Upper lobe of left lung (tissue), 6 donors: ENCODE measurements at regions not wholly inside any gene's neighbourhood (a gene's known extent, or its start where the extent isn't known, plus 50 kb on each side); places are given as distances from the start of the nearest gene placed in this dataset.

Source experiments
- ATAC-seq, 2 donors: fragments of 200-7000 bp; cut with Tn5 transposase; one replicate each; pipeline ENCODE4 v1.9.1; 2022; ENCODE audit warnings: mild to moderate bottlenecking in 2 of 2, moderate library complexity in 2 of 2; ENCODE audit not compliant: low FRiP score in 2 of 2
- DNase-seq, 2 donors: peaks; one replicate each; pipeline ENCODE4 v3.0.0-alpha.2; 2019 to 2020
- H3K27ac ChIP-seq, 4 donors: fragments of 200-600 bp; sonication (generic); one replicate each; pipeline ENCODE4 v1.5.1; 2016 to 2019
- H3K27me3 ChIP-seq, 4 donors: fragments of 200-600 bp; sonication (generic); one replicate each; pipeline ENCODE4 v1.5.1; 2017 to 2019
- H3K36me3 ChIP-seq, 4 donors: fragments of 200-600 bp; sonication (generic); one replicate each; pipeline ENCODE4 v1.5.1; 2016 to 2019
- H3K4me1 ChIP-seq, 4 donors: fragments of 200-600 bp; sonication (generic); one replicate each; pipeline ENCODE4 v1.5.1; 2018 to 2019
- H3K4me3 ChIP-seq, 4 donors: fragments of 200-600 bp; sonication (generic); one replicate each; pipeline ENCODE4 v1.5.1; 2017 to 2019; ENCODE audit warnings: mild to moderate bottlenecking in 2 of 4, moderate library complexity in 1 of 4
- H3K9me3 ChIP-seq, 4 donors: fragments of 200-600 bp; sonication (generic); one replicate each; pipeline ENCODE4 v1.5.1; 2018 to 2019
- EP300 ChIP-seq, 4 donors: sonication (generic); formaldehyde crosslinking; IDR thresholded peaks; one replicate each; pipeline ENCODE4 v1.5.1; 2017; ENCODE audit warnings: antibody characterized with exemption in 4 of 4, control low read depth in 2 of 4
- POLR2A ChIP-seq, 4 donors: fragments of 450-650 bp; IDR thresholded peaks; one replicate each; pipeline ENCODE4 v1.5.1; 2016 to 2017; ENCODE audit warnings: antibody characterized with exemption in 4 of 4, mild to moderate bottlenecking in 2 of 4
- POLR2AphosphoS5 ChIP-seq, 2 donors: sonication (generic); formaldehyde crosslinking; IDR thresholded peaks; one replicate each; pipeline ENCODE4 v1.5.1; 2017; ENCODE audit warnings: antibody characterized with exemption in 2 of 2
- WGBS, 2 donors: methylation state at CpG; one replicate each; pipeline ENCODE4 v1.1.5; 2017 to 2018; 5-methylcytosine and 5-hydroxymethylcytosine counted together
- TF ChIP-seq, protein P1 (sequence below), 6 experiments: fragments of 450-650 bp in 4 of 6; fragments of 200-600 bp in 2 of 6; sonication (generic) in 2 of 6; IDR thresholded peaks; one replicate each; pipeline ENCODE4 v1.5.1; 2016 to 2019; ENCODE audit warnings: antibody characterized with exemption in 6 of 6
- donor health status: DM: no; HTN: no; CAD: no; lungs with moderate emphysema.
- donor health status: DM: no; HTN: yes; CAD: no; lungs with severe emphysema.

DNA sequence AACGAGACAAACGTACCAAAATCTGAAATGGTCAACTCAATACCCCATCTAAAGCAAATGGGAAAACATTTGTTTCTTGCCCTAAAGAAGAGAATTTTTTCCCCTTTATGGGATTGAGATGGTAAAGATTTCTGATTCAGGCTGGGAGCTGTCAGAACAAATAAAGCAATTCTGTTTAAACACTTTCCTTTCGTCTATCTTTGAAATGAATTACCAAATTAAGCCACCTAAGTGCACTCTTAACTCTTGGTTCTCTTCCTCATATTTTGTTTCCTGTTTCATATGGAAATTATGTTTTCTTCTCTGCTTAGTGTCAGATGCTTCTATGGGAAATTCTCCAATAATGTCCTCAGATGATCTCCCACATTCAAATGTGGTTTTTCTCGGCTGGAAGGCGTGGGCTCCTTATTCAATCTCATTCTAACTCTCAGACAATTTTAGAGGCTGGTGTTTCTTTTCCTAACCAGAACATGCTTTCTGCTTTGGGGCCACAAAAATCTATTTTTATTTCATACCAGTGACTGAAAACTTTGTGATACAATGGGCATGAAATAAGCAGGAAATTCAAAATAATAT, 50.3 kb upstream of the HPF1 start:
- ATAC-seq: no peak
- H3K4me1 ChIP-seq: no peaks in the 10 kb centered on the region
- no peaks in the 10 kb centered on the region for H3K9me3 ChIP-seq
- 51 to 59% methylated on average over 5 of the region's 5 CpGs for WGBS, 2 donors
- no peak for DNase-seq
- H3K4me3 ChIP-seq: no peak overlapping the region
- no peaks in the 10 kb centered on the region for H3K27me3 ChIP-seq
- no peaks in the 10 kb centered on the region for H3K36me3 ChIP-seq
- TF ChIP-seq, protein P1, sequence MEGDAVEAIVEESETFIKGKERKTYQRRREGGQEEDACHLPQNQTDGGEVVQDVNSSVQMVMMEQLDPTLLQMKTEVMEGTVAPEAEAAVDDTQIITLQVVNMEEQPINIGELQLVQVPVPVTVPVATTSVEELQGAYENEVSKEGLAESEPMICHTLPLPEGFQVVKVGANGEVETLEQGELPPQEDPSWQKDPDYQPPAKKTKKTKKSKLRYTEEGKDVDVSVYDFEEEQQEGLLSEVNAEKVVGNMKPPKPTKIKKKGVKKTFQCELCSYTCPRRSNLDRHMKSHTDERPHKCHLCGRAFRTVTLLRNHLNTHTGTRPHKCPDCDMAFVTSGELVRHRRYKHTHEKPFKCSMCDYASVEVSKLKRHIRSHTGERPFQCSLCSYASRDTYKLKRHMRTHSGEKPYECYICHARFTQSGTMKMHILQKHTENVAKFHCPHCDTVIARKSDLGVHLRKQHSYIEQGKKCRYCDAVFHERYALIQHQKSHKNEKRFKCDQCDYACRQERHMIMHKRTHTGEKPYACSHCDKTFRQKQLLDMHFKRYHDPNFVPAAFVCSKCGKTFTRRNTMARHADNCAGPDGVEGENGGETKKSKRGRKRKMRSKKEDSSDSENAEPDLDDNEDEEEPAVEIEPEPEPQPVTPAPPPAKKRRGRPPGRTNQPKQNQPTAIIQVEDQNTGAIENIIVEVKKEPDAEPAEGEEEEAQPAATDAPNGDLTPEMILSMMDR (IDR thresholded peaks at IDR 0.05): no peak
- TF ChIP-seq POLR2A (IDR thresholded peaks at IDR 0.05) (no peak), EP300 (IDR thresholded peaks at IDR 0.05) (no peak), POLR2AphosphoS5 (IDR thresholded peaks at IDR 0.05) (no peak)
- no peak overlapping the region for H3K27ac ChIP-seq
